ENCODE measurements at regions not wholly inside any gene's neighbourhood (a gene's known extent, or its start where the extent isn't known, plus 50 kb on each side); places are given as distances from the start of the nearest gene placed in this dataset.

- DNase-seq (ENCODE audit: low read depth in 3 of 3) = no peak
These were observed 739.4 kb downstream of the LIG4 start for GRCh38 chr13:107475753-107476453.

GRCh38 chr13:107473253-107473652 is 742.1 kb downstream of the LIG4 start:
- DNase-seq (ENCODE audit: low read depth in 3 of 3) = no peak

GRCh38 chr13:107466326-107467099 is 748.8 kb downstream of the LIG4 start:
- no peak for DNase-seq (ENCODE audit: low read depth in 3 of 3)

GRCh38 chr13:107462501-107462900 is 752.8 kb downstream of the LIG4 start:
- no peak for DNase-seq (ENCODE audit: low read depth in 3 of 3)

- DNase-seq (ENCODE audit: low read depth in 3 of 3) = no peak
These were observed 753.6 kb downstream of the LIG4 start for GRCh38 chr13:107461751-107462150.

- no peak for DNase-seq (ENCODE audit: low read depth in 3 of 3)
These were observed 755.9 kb downstream of the LIG4 start for GRCh38 chr13:107459430-107459829.

- DNase-seq (ENCODE audit: low read depth in 3 of 3) = no peak
These were observed 757.1 kb downstream of the LIG4 start for GRCh38 chr13:107458269-107458668.

- no peak for DNase-seq (ENCODE audit: low read depth in 3 of 3)
These were observed 757.6 kb downstream of the LIG4 start for GRCh38 chr13:107457686-107458085.

GRCh38 chr13:107456431-107456830 is 758.9 kb downstream of the LIG4 start:
- no peak for DNase-seq (ENCODE audit: low read depth in 3 of 3)

GRCh38 chr13:107452833-107453232 is 762.5 kb downstream of the LIG4 start:
- DNase-seq (ENCODE audit: low read depth in 3 of 3) = no peak

GRCh38 chr13:107450931-107451330 is 764.4 kb downstream of the LIG4 start:
- DNase-seq (ENCODE audit: low read depth in 3 of 3) = no peak

- DNase-seq (ENCODE audit: low read depth in 3 of 3) = no peak
These were observed 764.9 kb downstream of the LIG4 start for GRCh38 chr13:107450431-107450830.

- no peak for DNase-seq (ENCODE audit: low read depth in 3 of 3)
These were observed 767.7 kb downstream of the LIG4 start for GRCh38 chr13:107447591-107447990.

GRCh38 chr13:107441279-107441678 is 774.1 kb downstream of the LIG4 start:
- DNase-seq (ENCODE audit: low read depth in 3 of 3) = no peak

- no peak for DNase-seq (ENCODE audit: low read depth in 3 of 3)
These were observed 777.1 kb downstream of the LIG4 start for GRCh38 chr13:107438251-107438650.

GRCh38 chr13:107434347-107434746 is 781.0 kb downstream of the LIG4 start:
- no peak for DNase-seq (ENCODE audit: low read depth in 3 of 3)

- DNase-seq (ENCODE audit: low read depth in 3 of 3) = no peak
These were observed 787.8 kb downstream of the LIG4 start for GRCh38 chr13:107427536-107427935.

- no peak for DNase-seq (ENCODE audit: low read depth in 3 of 3)
These were observed 792.9 kb downstream of the LIG4 start for GRCh38 chr13:107422421-107422820.

- DNase-seq (ENCODE audit: low read depth in 3 of 3) = no peak
These were observed 793.4 kb downstream of the LIG4 start for GRCh38 chr13:107421951-107422350.

GRCh38 chr13:107421028-107421427 is 794.3 kb downstream of the LIG4 start:
- no peak for DNase-seq (ENCODE audit: low read depth in 3 of 3)

- no peak for DNase-seq (ENCODE audit: low read depth in 3 of 3)
These were observed 802.3 kb downstream of the LIG4 start for GRCh38 chr13:107413005-107413404.

GRCh38 chr13:107407074-107407473 is 808.3 kb downstream of the LIG4 start:
- no peak for DNase-seq (ENCODE audit: low read depth in 3 of 3)

- no peak for DNase-seq (ENCODE audit: low read depth in 3 of 3)
These were observed 819.2 kb downstream of the LIG4 start for GRCh38 chr13:107395927-107396662.
